Medulla oblongata (tissue), 1 donor: ENCODE measurements at regions not wholly inside any gene's neighbourhood (a gene's known extent, or its start where the extent isn't known, plus 50 kb on each side); places are given as distances from the start of the nearest gene placed in this dataset.
A peak's percentile ranks its signal among the peaks of the same experiment; 100 is the strongest.

Source experiments
- DNase-seq: peaks from one replicate; pipeline ENCODE4 v3.0.0-alpha.2; 2015; ENCODE audit errors: extremely low spot score

- no peak for DNase-seq
These were observed 125.1 kb upstream of the FAM204A start for GRCh38 chr10:118467200-118467599.

- DNase-seq, result no peak
These were observed 123.3 kb upstream of the FAM204A start for GRCh38 chr10:118465300-118465874.

GRCh38 chr10:118463740-118464139, 121.6 kb upstream of the FAM204A start:
- DNase-seq, result no peak

- no peak for DNase-seq
These were observed 120.3 kb upstream of the FAM204A start for GRCh38 chr10:118462401-118462800.

GRCh38 chr10:118459642-118460193, 117.6 kb upstream of the FAM204A start:
- DNase-seq, result peak; percentile 86

GRCh38 chr10:118458957-118459641, 117.0 kb upstream of the FAM204A start:
- no peak for DNase-seq

- DNase-seq, result no peak
These were observed 115.8 kb upstream of the FAM204A start for GRCh38 chr10:118457824-118458428.

GRCh38 chr10:118455181-118455695, 113.1 kb upstream of the FAM204A start:
- DNase-seq, result no peak

GRCh38 chr10:118454211-118454610, 112.1 kb upstream of the FAM204A start:
- DNase-seq, result no peak

GRCh38 chr10:118452098-118452497, 110.0 kb upstream of the FAM204A start:
- no peak for DNase-seq

GRCh38 chr10:118449521-118449920, 107.4 kb upstream of the FAM204A start:
- no peak for DNase-seq

GRCh38 chr10:118448744-118449143, 106.6 kb upstream of the FAM204A start:
- DNase-seq, result no peak

- DNase-seq, result peak; percentile 10
These were observed 105.5 kb upstream of the FAM204A start for GRCh38 chr10:118447478-118448270.

- DNase-seq, result no peak
These were observed 103.4 kb upstream of the FAM204A start for GRCh38 chr10:118445535-118445934.

GRCh38 chr10:118444069-118444468, 101.9 kb upstream of the FAM204A start:
- no peak for DNase-seq

- DNase-seq, result no peak
These were observed 99.9 kb upstream of the FAM204A start for GRCh38 chr10:118442032-118442431.

GRCh38 chr10:118439824-118440223, 97.7 kb upstream of the FAM204A start:
- DNase-seq, result no peak

GRCh38 chr10:118436742-118437141, 94.6 kb upstream of the FAM204A start:
- no peak for DNase-seq

GRCh38 chr10:118430190-118430589, 88.1 kb upstream of the FAM204A start:
- DNase-seq, result no peak

GRCh38 chr10:118423800-118424442, 81.8 kb upstream of the FAM204A start:
- DNase-seq, result peak; percentile 72

- no peak for DNase-seq
These were observed 80.1 kb upstream of the FAM204A start for GRCh38 chr10:118422241-118422640.
